Fibroblast of skin of right quadriceps (primary cell): ENCODE measurements at regions not wholly inside any gene's neighbourhood (a gene's known extent, or its start where the extent isn't known, plus 50 kb on each side); places are given as distances from the start of the nearest gene placed in this dataset.

Source experiments
- DNase-seq: peaks from one replicate; pipeline ENCODE4 v3.0.0-alpha.2; 2013

GRCh38 chr15:81471151-81471550, 97.1 kb upstream of the TMC3 start:
- DNase-seq: no peak

GRCh38 chr15:81469154-81469553, 95.1 kb upstream of the TMC3 start:
- no peak for DNase-seq

- DNase-seq: no peak
Measured at GRCh38 chr15:81466741-81467140, 92.7 kb upstream of the TMC3 start.

- no peak for DNase-seq
Measured at GRCh38 chr15:81454024-81454423, 80.0 kb upstream of the TMC3 start.

GRCh38 chr15:81450721-81451120, 76.7 kb upstream of the TMC3 start:
- no peak for DNase-seq

- no peak for DNase-seq
Measured at GRCh38 chr15:81449836-81450474, 75.9 kb upstream of the TMC3 start.

GRCh38 chr15:81443040-81443820, 69.2 kb upstream of the TMC3 start:
- DNase-seq: no peak

GRCh38 chr15:81442454-81442853, 68.4 kb upstream of the TMC3 start:
- DNase-seq: no peak

GRCh38 chr15:81434851-81435250, 60.8 kb upstream of the TMC3 start:
- DNase-seq: no peak

GRCh38 chr15:81433462-81433861, 59.4 kb upstream of the TMC3 start:
- DNase-seq: no peak

- DNase-seq: no peak
Measured at GRCh38 chr15:81432179-81432578, 58.2 kb upstream of the TMC3 start.

- DNase-seq: no peak
Measured at GRCh38 chr15:81427176-81427575, 53.2 kb upstream of the TMC3 start.

GRCh38 chr15:81425905-81426304, 51.9 kb upstream of the TMC3 start:
- DNase-seq: no peak
